NCI-H2107 (cell line): ENCODE measurements at regions not wholly inside any gene's neighbourhood (a gene's known extent, or its start where the extent isn't known, plus 50 kb on each side); places are given as distances from the start of the nearest gene placed in this dataset.
"Not testable (repeated sequence)": the region's sequence is repeated elsewhere in the genome, so short reads cannot be mapped to it uniquely, and the experiment has no call there.

Experiments used
- DNase-seq: peaks from one replicate; lab custom pipeline; 2025; lab: John Stamatoyannopoulos, UW

DNA sequence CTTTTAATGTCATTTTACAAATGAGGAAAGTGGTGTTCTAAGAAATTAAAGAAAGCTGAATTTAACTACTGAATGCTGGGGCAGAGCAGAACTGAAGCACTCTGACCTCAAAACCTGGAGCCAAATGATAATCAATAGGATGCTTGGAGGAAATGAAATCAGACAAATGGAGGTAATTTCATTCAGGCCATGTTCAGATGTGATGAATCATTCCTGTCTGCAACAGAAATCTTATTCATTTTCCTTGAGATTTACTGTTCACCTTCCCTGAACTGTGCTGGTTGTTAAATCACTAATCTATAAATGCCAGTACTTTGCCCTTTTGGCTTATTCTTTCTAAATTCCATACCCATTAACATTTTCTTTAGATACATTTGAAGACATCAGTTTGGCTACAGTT, 85.6 kb upstream of the SNX7 start:
- no peak for DNase-seq

DNA sequence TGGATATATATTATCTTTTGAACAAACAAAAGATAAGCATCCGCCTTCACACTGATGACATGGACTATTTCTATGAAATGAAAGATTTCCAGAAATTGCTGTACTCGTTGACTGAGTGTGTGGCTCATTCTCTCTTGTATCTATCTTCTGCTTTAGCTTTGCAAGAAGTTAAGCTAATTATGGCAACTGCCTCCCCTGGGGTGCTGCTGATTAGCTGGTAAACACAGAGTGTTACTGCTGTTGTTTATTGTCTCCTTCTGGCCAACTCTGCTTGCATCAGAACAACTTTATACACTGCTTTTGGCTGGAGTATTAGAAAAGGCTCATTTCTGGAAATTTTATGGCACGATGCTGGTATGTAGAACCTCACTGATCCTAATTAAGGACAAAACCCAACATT, 95.6 kb upstream of the SNX7 start:
- DNase-seq: no peak

- no peak for DNase-seq
Observed at GRCh38 chr1:98559291-98559690, 102.2 kb upstream of the SNX7 start.

DNA sequence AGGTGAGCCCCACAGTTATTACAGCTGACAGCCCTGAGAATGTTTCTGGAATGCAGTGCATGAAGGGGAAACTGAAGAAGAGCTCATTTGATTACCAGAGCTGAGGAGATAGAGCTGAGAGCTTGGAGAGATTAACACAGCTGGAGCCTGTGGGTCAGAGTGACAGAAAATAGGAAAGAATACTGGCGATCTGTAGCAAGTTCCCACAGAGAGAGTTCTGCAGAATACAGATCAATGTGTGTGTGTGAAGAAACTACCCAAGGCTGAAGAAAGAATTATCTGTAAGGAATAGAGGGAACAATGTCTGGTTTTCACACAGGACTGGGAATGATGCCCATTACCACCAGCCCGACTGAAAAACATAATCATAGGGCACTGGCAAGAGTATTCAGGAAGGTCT, 103.6 kb upstream of the SNX7 start:
- DNase-seq: no peak

DNA sequence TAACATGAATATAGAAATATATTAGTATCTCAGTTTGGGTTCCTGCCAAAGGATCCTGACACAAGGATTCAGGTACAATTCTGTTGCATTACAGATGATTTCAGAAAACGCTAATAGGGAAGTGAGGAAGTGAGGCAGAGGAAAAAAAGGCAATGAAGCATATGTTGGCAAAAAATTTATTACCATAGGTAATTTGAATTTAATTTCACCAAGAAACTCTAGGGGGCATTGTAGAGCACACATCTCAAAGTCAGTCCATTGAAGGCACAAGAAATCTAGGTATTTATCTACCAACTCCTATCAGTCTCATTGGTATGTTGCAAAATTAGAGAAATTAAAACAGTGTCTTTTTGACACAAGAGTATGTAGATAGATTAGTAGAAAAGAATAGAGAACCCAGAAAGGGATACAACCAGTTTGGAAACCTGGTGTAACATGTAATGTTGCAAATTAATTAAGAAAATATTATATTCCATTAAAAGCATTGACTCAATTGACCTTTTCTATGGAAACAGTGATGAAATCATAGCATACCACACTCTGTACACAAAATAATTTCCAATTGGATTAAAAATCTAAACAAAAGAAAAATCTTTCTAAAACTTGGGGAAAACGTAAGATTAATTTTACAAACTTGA, 104.9 kb upstream of the SNX7 start:
- no peak for DNase-seq

DNA sequence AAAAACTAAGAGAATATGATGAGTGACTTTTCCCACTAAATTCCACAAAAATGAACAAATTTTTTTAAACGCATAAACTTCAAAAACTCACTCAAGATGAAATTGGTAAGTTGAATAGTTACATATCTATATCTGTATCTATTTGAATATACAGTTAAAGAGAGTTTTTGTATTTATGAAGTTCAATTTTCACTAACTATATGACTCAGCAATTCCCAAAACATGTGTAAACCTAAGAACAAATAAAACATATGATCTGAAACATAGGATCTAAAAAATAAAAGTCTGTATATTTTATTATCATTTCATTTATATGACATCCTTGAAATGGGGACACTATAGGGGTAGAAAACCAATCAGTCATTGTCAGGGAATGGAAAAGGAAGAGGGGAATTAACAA, 105.7 kb upstream of the SNX7 start:
- DNase-seq: no peak

DNA sequence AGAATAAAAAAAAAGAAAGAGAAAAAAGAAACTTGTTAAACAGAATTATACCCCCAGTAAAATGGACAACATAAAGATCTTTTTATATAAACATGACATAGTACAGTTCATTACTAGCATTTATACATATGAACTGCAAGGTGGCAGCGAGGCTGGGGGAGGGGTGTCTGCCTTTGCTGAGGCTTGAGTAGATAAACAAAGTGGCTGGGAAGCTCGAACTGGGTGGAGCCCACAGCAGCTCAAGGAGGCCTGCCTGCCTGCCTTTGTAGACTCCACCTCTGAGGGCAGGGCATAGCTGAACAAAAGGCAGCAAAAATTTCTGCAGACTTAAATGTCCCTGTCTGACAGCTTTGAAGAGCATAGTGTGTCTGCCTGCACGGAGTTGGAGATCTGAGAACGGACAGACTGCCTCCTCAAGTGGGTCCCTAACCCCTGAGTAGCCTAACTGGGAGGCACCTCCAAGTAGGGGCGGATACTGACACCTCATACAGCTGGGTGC, 108.9 kb upstream of the SNX7 start:
- not testable (repeated sequence) for DNase-seq

DNA sequence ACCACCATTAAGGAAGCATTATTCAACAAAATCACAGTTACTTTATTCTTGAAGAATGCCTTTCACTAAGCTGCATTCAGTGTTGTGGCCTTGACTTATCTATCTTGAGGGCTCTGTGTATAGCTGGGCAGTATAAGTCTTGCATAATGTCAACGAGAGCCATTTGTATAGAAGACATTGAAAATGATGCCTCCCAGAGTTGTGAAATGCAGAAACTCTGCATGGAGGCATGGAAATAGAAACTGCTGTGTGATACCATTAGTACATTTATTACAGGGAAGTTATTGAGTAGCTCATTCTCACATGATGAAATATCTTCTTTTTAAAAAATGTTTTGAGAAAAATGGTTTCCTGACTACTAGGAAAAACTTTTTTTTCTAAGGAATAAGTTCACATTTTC, 111.4 kb upstream of the SNX7 start:
- no peak for DNase-seq

DNA sequence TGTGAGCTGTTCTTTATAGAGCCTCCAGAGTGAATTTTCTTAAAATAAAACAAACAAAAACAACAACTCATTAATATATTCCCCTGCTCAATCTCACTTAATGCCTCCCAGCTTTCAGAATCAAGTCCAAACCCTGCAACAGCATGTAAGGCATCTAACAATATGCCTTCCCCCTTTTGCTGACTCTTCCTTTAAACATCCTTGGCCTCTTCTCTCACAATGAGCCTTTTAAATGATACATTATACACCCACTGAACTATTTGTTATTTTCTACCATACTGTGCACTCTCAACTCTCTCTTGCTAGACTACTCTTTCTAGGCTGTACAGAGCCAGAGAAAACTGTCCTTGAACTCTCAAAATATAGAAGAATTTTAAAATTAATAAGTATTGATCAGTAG, 115.2 kb upstream of the SNX7 start:
- no peak for DNase-seq

DNA sequence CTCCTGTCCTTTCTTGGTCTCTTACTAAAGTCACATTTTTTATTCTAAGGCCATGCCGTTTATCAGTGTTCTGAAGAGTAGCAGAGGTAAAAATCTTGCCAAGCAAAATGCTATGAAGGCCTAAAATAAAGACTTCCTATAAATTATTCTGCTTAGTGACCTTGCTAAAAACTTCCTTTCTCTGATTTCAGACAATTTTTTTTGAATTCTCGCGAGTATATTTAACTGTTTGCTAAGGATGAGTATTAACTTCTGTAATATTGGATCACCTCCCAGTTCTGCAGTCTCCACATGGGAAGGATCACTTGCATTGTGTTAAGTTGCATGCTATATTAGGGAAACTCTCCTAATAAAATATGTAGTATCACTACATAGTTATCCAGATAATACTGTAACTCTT, 123.4 kb upstream of the SNX7 start:
- no peak for DNase-seq

GRCh38 chr1:98523256-98523655, 138.3 kb upstream of the SNX7 start:
- no peak for DNase-seq

- DNase-seq: no peak
Observed at GRCh38 chr1:98516306-98516705, 145.2 kb upstream of the SNX7 start.

DNA sequence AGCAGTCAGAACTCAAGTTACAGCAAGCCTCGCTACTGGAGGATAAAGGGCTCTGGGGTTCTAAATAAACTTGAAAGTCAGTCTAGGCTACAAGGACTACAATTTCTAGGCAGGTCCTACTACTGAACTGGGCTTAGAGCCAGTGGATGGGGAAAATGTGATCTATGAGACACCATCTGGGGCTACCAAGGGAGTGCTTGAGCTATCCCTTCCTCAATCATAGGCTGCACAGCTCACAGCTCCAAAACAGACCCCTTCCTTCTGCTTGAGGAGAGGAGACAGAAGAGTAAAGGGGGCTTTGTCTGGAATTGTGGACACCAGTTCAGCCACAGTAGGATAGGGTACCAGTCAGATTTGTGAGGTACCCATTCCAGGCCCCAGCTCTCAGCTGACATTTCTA, 145.8 kb upstream of the SNX7 start:
- no peak for DNase-seq

- DNase-seq: not testable (repeated sequence)
Observed at GRCh38 chr1:98512216-98512615, 149.3 kb upstream of the SNX7 start.

GRCh38 chr1:98503771-98504170, 157.8 kb upstream of the SNX7 start:
- DNase-seq: no peak

- no peak for DNase-seq
Observed at GRCh38 chr1:98502937-98503336, 158.6 kb upstream of the SNX7 start.

- DNase-seq: no peak
Observed at GRCh38 chr1:98500324-98500723, 161.2 kb upstream of the SNX7 start.

DNA sequence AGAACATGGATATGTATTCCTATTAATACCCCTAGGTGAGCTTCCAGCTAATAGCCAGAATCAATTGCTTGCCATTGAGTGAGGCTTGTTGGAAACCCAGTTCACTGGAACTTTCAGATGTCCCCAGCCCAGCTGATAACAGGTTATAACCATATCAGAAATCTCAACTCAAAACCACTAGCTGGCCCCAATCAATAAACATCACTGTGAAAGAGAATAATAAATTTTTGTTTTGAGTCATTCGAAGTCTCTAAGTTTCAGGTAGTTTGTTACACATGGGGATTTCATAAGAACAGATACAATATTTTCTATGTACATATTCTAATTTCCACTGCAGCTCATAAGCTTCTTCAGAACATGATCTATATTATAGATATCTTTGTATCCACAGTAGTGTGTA, 162.9 kb upstream of the SNX7 start:
- DNase-seq: no peak

GRCh38 chr1:98497497-98497896, 164.0 kb upstream of the SNX7 start:
- no peak for DNase-seq

DNA sequence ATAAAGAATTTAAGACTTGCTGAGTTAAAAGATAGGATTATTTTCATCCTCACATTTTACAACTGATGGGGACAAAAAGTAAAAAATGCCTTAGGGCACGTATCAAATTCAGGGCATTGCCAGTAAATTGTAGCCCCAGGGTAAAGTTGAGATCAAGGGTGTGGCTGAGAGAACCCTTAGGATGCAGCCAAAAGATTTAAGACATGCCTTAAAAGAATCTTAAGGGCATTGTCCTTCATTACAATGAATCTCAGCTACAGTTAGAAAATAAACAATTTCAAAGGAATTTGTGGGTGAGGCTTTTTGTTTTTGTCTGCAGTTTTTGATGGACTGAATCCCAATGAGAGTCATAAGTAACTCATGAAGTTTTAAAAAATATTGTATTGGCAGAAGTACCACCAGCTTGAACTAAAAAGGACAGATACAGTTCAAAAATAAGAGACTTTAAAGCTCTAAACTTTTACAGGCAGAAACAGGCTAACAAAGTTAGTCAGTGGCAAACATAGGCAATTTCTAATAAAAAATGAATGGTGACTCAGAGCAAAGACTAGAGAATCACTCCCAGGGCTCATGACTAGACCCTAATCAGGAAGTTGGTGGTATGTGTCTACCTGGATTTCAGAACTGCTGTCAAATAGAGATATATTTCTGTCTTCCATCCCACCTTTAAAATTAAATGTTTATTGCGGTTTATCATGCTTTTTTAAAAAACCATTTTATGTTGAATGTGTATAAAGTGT, 165.1 kb upstream of the SNX7 start:
- no peak for DNase-seq

DNA sequence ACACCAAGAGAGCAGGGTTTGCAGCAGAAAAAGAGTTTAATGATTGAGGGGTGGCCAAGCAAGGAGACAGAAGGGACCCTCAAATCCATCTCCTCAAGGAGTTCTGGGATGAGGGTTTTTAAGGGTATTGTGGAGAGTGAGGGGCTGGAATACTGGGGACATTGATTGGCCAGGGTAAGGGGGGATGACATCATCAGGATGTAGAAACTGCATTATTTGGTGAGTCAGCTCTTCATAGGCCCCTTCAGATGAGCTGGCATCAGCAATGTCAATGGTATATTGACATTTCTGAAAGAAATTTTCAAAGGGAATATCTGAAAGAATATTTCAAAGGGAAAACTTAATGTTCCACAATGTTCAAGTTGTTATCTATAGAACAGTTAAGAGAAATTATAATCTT, 168.1 kb upstream of the SNX7 start:
- no peak for DNase-seq

GRCh38 chr1:98490099-98490498, 171.4 kb upstream of the SNX7 start:
- DNase-seq: no peak

- DNase-seq: no peak
Observed at GRCh38 chr1:98487620-98488019, 173.9 kb upstream of the SNX7 start.

DNA sequence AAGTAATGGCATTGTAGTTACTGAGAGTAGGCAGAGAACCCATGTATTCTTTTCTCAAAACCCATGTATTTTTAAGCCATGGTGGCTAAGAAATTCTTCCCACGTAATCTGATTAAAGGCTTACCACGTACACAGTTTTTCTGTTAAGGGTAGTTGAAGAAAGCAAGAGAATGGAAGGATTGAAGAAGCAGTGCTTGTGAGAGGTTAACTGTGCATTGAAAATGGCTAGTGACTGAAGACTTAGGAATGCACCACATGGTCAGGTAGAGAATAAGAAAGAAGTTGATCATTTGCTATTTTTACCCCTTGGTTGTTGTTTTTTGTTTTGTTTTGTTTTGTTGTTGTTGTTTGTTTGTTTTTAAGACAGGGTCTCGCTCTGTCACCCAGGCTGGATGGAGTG, 178.9 kb upstream of the SNX7 start:
- DNase-seq: no peak
